HuH-7 (cell line): ENCODE measurements at regions not wholly inside any gene's neighbourhood (a gene's known extent, or its start where the extent isn't known, plus 50 kb on each side); places are given as distances from the start of the nearest gene placed in this dataset.
"Not testable (repeated sequence)": the region's sequence is repeated elsewhere in the genome, so short reads cannot be mapped to it uniquely, and the experiment has no call there.

Source experiments
- DNase-seq: peaks from one replicate; pipeline ENCODE4 v3.0.0; 2011; ENCODE audit warnings: low spot score

GRCh38 chr5:40347981-40348725 is 331.6 kb upstream of the PTGER4 start:
- DNase-seq = no peak

GRCh38 chr5:40346901-40347300 is 332.8 kb upstream of the PTGER4 start:
- DNase-seq = no peak

- DNase-seq = not testable (repeated sequence)
Observed at GRCh38 chr5:40338434-40338833, 341.3 kb upstream of the PTGER4 start.

GRCh38 chr5:40334242-40334635 is 345.5 kb upstream of the PTGER4 start:
- no peak for DNase-seq

- no peak for DNase-seq
Observed at GRCh38 chr5:40333459-40334241, 346.1 kb upstream of the PTGER4 start.

- no peak for DNase-seq
Observed at GRCh38 chr5:40332970-40333369, 346.7 kb upstream of the PTGER4 start.

GRCh38 chr5:40331616-40332015 is 348.1 kb upstream of the PTGER4 start:
- no peak for DNase-seq

- no peak for DNase-seq
Observed at GRCh38 chr5:40321514-40321913, 358.2 kb upstream of the PTGER4 start.

GRCh38 chr5:40318395-40318794 is 361.3 kb upstream of the PTGER4 start:
- no peak for DNase-seq

GRCh38 chr5:40317023-40317422 is 362.7 kb upstream of the PTGER4 start:
- DNase-seq = no peak

GRCh38 chr5:40315126-40315525 is 364.6 kb upstream of the PTGER4 start:
- no peak for DNase-seq

- DNase-seq = no peak
Observed at GRCh38 chr5:40314275-40314674, 365.4 kb upstream of the PTGER4 start.

- DNase-seq = no peak
Observed at GRCh38 chr5:40312205-40312604, 367.5 kb upstream of the PTGER4 start.

- DNase-seq = no peak
Observed at GRCh38 chr5:40309851-40310250, 369.9 kb upstream of the PTGER4 start.

GRCh38 chr5:40308867-40309266 is 370.8 kb upstream of the PTGER4 start:
- no peak for DNase-seq

GRCh38 chr5:40307920-40308319 is 371.8 kb upstream of the PTGER4 start:
- no peak for DNase-seq

- DNase-seq = no peak
Observed at GRCh38 chr5:40306869-40307487, 372.7 kb upstream of the PTGER4 start.

- no peak for DNase-seq
Observed at GRCh38 chr5:40292006-40292405, 387.7 kb upstream of the PTGER4 start.

- no peak for DNase-seq
Observed at GRCh38 chr5:40291338-40291737, 388.4 kb upstream of the PTGER4 start.

GRCh38 chr5:40288800-40289485 is 390.8 kb upstream of the PTGER4 start:
- peak; percentile 2 for DNase-seq

GRCh38 chr5:40284863-40285262 is 394.9 kb upstream of the PTGER4 start:
- no peak for DNase-seq

- DNase-seq = no peak
Observed at GRCh38 chr5:40278881-40279280, 400.8 kb upstream of the PTGER4 start.
